ENCODE measurements at regions not wholly inside any gene's neighbourhood (a gene's known extent, or its start where the extent isn't known, plus 50 kb on each side); places are given as distances from the start of the nearest gene placed in this dataset.

DNA sequence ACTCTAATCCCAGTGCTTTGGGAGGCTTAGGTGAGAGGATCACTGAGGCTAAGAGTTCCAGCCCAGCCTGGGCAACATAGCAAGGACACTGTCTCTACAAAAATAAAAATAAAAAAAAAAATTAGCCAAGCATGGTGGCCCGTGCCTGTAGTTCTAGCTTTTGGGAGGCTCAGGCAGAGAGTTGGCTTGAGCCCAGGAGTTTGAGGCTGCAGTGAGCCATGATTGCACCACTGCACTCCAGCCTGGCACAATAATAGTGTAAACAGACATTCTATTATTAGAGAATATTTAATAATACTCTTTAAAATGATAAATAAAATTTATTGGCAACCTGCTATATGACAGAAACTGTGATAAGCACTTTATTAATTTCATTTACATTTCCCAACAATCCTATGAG is 908.9 kb downstream of the TUSC7 start:
- Histone ChIP-seq H3K27ac (no peak overlapping the region), H3K9me3 (no peaks in the 10 kb centered on the region), H3K4me1 (no peaks in the 10 kb centered on the region), H3K4me3 (no peak overlapping the region), H3K27me3 (no peaks in the 10 kb centered on the region), H3K36me3 (no peaks in the 10 kb centered on the region)
- DNase-seq = no peak
- TF ChIP-seq, protein P1, sequence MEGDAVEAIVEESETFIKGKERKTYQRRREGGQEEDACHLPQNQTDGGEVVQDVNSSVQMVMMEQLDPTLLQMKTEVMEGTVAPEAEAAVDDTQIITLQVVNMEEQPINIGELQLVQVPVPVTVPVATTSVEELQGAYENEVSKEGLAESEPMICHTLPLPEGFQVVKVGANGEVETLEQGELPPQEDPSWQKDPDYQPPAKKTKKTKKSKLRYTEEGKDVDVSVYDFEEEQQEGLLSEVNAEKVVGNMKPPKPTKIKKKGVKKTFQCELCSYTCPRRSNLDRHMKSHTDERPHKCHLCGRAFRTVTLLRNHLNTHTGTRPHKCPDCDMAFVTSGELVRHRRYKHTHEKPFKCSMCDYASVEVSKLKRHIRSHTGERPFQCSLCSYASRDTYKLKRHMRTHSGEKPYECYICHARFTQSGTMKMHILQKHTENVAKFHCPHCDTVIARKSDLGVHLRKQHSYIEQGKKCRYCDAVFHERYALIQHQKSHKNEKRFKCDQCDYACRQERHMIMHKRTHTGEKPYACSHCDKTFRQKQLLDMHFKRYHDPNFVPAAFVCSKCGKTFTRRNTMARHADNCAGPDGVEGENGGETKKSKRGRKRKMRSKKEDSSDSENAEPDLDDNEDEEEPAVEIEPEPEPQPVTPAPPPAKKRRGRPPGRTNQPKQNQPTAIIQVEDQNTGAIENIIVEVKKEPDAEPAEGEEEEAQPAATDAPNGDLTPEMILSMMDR (IDR thresholded peaks at IDR 0.05) = no peak
- intact Hi-C loops (cut with DNase I; ENCODE audit: low total_unique reads) = no loop called here

DNA sequence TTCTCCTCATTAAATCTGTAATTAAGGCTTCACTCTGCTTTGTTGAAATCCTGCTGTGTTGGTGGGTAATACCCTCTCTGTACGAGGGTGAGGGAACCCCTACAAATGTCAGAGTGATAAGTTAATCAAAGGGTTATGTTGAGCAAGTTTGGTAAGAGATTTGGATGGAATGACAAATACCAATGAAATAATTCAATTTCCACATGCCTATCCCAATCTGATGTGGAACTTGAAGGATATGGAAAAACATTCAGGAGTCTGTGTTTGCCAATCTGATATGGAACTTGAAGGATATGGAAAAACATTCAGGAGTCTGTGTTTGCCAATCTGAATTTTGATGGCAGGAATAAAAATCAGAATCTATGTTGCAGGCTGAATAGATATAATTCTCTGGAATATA is 910.2 kb downstream of the TUSC7 start:
- DNase-seq = no peak
- H3K4me1 ChIP-seq = no peaks in the 10 kb centered on the region
- H3K9me3 ChIP-seq = no peaks in the 10 kb centered on the region
- H3K27ac ChIP-seq = no peak overlapping the region
- intact Hi-C loops (cut with DNase I; ENCODE audit: low total_unique reads) = no loop called here
- H3K27me3 ChIP-seq = no peaks in the 10 kb centered on the region
- TF ChIP-seq, protein P1 (IDR thresholded peaks at IDR 0.05) = no peak
- H3K4me3 ChIP-seq = no peak overlapping the region
- no peaks in the 10 kb centered on the region for H3K36me3 ChIP-seq

DNA sequence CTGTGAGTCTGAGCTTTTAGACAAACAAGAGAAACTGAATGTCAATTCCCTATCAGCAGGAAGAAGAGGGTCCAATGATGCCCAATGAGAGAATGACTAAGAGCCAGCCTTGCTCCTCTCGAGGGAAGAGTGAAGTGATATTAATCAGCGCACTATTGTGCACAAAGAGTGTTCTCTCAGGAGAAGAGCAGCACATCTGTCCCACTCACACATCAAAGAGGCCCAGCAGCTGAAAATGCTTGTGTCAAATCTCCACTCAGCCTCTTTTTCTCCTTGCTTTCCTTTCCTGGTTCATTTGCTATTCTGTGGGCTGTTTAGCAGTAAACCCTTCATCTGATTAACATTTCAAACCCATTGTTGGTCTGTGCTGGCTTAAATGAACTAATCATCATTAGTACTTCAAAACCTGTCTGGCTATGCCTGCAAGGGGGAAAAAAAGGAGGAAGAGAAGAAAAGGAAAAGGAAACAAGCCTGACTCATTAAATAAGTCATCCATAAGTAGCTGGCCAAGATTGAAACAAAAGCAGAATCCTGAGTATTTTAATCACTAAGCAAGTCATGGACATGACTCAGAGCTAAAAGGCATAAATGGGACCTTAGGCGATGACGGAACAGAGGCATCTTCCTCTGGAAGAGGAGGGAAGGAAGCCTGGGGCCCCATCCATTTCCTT is 912.7 kb downstream of the TUSC7 start:
- DNase-seq = no peak
- Histone ChIP-seq H3K4me3 (no peak overlapping the region), H3K9me3 (no peaks in the 10 kb centered on the region), H3K27me3 (no peaks in the 10 kb centered on the region), H3K27ac (no peak overlapping the region), H3K36me3 (no peaks in the 10 kb centered on the region), H3K4me1 (no peaks in the 10 kb centered on the region)
- TF ChIP-seq, protein P1 (IDR thresholded peaks at IDR 0.05) = no peak
- intact Hi-C loops (cut with DNase I; ENCODE audit: low total_unique reads) = no loop called here

DNA sequence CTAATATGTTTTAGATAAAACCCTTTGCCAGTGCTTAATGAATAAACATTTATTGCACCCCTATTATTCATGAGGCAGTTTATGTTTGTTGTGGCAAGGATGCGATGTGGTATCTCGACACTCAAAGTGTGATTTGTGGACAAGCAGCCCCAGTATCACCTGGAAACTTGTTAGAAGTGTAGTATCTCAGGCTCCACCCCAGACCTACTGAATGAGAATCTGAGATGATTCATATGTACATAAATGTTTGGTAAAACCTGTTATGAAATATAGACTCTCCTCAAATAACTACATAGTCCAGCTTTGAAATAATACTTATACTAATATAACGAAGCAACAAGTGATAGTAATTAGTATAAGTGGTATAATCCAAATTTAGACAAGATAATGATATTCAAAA is 914.8 kb downstream of the TUSC7 start:
- no peak for DNase-seq
- TF ChIP-seq, protein P1 (IDR thresholded peaks at IDR 0.05) = no peak
- H3K27ac ChIP-seq = no peak overlapping the region
- H3K4me3 ChIP-seq = no peak overlapping the region
- no peaks in the 10 kb centered on the region for H3K9me3 ChIP-seq
- peaks cover 0 to 11% (median 8%) of the 10 kb centered on the region in 4 donors for H3K4me1 ChIP-seq
- no peaks in the 10 kb centered on the region for H3K36me3 ChIP-seq
- intact Hi-C loops (cut with DNase I; ENCODE audit: low total_unique reads) = no loop called here
- H3K27me3 ChIP-seq = no peaks in the 10 kb centered on the region

DNA sequence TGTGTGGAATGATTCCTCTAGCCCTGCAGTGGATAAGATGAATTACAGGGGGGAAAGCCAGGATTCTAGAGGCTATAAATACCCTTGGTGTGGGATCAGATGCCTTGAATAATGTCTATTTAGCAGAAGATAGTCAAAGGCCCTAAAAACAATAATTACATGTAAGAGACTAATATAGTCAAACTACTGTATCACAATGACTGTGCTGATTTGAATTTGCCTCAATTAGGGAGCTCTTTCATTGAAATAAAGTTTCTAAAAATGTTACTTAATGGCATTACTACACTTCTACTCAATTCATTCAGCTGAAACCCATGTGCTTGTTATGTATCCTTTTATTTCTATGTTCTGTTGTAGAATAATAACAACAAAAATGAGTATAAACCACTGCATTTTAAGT is 915.6 kb downstream of the TUSC7 start:
- intact Hi-C loops (cut with DNase I; ENCODE audit: low total_unique reads) = no loop called here
- TF ChIP-seq, protein P1 (IDR thresholded peaks at IDR 0.05) = no peak
- H3K27ac ChIP-seq = no peak overlapping the region
- no peaks in the 10 kb centered on the region for H3K27me3 ChIP-seq
- no peak for DNase-seq
- H3K9me3 ChIP-seq = no peaks in the 10 kb centered on the region
- H3K4me1 ChIP-seq = peaks cover 0 to 11% (median 8%) of the 10 kb centered on the region in 4 donors
- no peaks in the 10 kb centered on the region for H3K36me3 ChIP-seq
- H3K4me3 ChIP-seq = no peak overlapping the region

DNA sequence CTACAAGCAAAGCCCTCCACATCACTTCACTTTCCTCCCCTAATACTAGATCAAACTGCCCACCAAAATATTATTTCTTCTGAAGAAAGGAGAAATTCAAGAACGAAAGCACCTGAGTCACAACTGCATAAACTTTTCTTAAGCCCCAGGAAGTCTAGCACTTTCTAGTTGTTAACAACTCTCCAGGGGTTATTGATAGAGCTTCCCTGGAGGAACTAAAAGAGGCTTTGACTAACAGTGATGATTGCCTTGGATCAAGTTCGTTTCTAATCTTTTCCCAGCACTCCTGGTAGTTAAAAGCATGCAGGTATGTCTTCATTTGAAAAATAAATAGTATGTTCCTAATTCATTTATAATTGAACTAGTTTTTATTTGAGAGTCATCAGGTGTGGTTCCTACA is 917.0 kb downstream of the TUSC7 start:
- H3K27ac ChIP-seq = no peak overlapping the region
- no peaks in the 10 kb centered on the region for H3K36me3 ChIP-seq
- no peaks in the 10 kb centered on the region for H3K27me3 ChIP-seq
- H3K9me3 ChIP-seq = no peaks in the 10 kb centered on the region
- no peak for DNase-seq
- TF ChIP-seq, protein P1 (IDR thresholded peaks at IDR 0.05) = no peak
- intact Hi-C loops (cut with DNase I; ENCODE audit: low total_unique reads) = no loop called here
- H3K4me3 ChIP-seq = no peak overlapping the region
- H3K4me1 ChIP-seq = peaks cover 0 to 11% (median 8%) of the 10 kb centered on the region in 4 donors
